Testis (tissue), 2 donors: ENCODE measurements at regions not wholly inside any gene's neighbourhood (a gene's known extent, or its start where the extent isn't known, plus 50 kb on each side); places are given as distances from the start of the nearest gene placed in this dataset.

ENCODE experiments used
- DNase-seq: peaks from one replicate; pipeline ENCODE4 v3.0.0-alpha.2; 2019
- H3K27ac ChIP-seq, 2 donors: fragments of 200-600 bp; sonication (generic); one replicate each; pipeline ENCODE4 v1.5.1; 2019
- H3K27me3 ChIP-seq: fragments of 200-600 bp; sonication (generic); one replicate; pipeline ENCODE4 v1.5.1; 2019
- H3K36me3 ChIP-seq: fragments of 200-600 bp; sonication (generic); one replicate; pipeline ENCODE4 v1.5.1; 2017; ENCODE audit warnings: low read depth; ENCODE audit errors: missing control alignments
- H3K4me1 ChIP-seq: fragments of 200-600 bp; sonication (generic); one replicate; pipeline ENCODE4 v1.5.1; 2019
- H3K4me3 ChIP-seq, 2 donors: fragments of 200-600 bp; sonication (generic); one replicate each; pipeline ENCODE4 v1.5.1; 2017 to 2019
- H3K9me3 ChIP-seq: fragments of 200-600 bp; sonication (generic); one replicate; pipeline ENCODE4 v1.5.1; 2017
- POLR2A ChIP-seq: fragments of 450-650 bp; IDR thresholded peaks from one replicate; pipeline ENCODE4 v1.6.1; 2017; ENCODE audit warnings: antibody characterized with exemption, mild to moderate bottlenecking, moderate library complexity
- WGBS, 2 donors: methylation state at CpG; one replicate each; pipeline ENCODE4 v1.1.5; 2018; 5-methylcytosine and 5-hydroxymethylcytosine counted together
- intact Hi-C: fragments of 100-400 bp; cut with DNase I; formaldehyde crosslinking; loops from one replicate; pipeline ENCODE4 v1.15.1; 2023; ENCODE audit warnings: low total_unique reads
- TF ChIP-seq, protein P1 (sequence below), 3 experiments: fragments of 450-650 bp in 2 of 3; fragments of 200-600 bp in 1 of 3; sonication (generic) in 1 of 3; IDR thresholded peaks; one replicate each; pipeline ENCODE4 v1.5.1; 2016 to 2019; ENCODE audit warnings: antibody characterized with exemption in 3 of 3, mild to moderate bottlenecking in 2 of 3, moderate library complexity in 1 of 3

DNA sequence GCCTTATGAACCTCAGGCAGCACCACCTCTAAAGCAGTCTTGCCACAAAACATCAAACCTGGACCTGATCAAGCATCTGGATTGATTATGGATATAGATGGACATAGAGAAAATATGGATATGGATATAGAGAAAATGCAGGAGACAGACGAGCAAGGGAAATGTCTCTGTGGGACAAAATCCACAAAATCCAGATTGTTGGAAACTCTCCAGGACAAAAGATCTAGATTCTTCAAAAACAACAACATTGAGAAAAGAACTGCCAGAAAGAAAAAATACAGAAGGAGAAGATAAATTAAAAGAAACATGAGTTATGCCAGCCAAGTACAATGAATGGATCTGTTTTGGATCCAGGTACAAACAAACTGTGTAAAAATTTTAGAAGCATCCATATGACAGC lies 1176.5 kb downstream of the UQCRFS1 start:
- no peaks in the 10 kb centered on the region for H3K4me1 ChIP-seq
- no peaks in the 10 kb centered on the region for H3K9me3 ChIP-seq
- WGBS, 2 donors = 59 to 62% methylated on average over 1 of the region's 1 CpG
- H3K4me3 ChIP-seq = no peak overlapping the region
- H3K36me3 ChIP-seq = no peaks in the 10 kb centered on the region
- H3K27ac ChIP-seq = no peak overlapping the region
- intact Hi-C loops = no loop called here
- DNase-seq = no peak
- TF ChIP-seq, protein P1, sequence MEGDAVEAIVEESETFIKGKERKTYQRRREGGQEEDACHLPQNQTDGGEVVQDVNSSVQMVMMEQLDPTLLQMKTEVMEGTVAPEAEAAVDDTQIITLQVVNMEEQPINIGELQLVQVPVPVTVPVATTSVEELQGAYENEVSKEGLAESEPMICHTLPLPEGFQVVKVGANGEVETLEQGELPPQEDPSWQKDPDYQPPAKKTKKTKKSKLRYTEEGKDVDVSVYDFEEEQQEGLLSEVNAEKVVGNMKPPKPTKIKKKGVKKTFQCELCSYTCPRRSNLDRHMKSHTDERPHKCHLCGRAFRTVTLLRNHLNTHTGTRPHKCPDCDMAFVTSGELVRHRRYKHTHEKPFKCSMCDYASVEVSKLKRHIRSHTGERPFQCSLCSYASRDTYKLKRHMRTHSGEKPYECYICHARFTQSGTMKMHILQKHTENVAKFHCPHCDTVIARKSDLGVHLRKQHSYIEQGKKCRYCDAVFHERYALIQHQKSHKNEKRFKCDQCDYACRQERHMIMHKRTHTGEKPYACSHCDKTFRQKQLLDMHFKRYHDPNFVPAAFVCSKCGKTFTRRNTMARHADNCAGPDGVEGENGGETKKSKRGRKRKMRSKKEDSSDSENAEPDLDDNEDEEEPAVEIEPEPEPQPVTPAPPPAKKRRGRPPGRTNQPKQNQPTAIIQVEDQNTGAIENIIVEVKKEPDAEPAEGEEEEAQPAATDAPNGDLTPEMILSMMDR (IDR thresholded peaks at IDR 0.05) = no peak
- TF ChIP-seq POLR2A = no peak
- no peaks in the 10 kb centered on the region for H3K27me3 ChIP-seq

DNA sequence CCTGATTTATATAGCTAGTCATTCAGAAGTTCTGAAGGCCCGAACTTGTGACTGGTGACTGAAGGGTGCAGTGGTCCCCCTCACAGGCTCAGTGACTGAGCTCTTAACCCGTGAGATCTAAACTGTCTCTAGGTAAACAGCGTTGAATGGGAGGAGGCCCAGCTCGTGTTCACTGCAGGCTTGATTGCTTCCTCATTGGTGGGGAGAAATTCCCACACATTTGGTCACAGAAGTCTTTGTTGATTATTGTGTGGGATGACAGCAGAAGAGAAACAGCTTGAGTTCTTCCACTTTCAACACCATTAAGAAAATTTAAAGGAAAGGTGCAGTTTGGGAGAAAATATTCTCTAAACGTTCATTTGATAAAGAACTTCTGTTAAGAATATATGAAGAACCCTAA lies 1178.0 kb downstream of the UQCRFS1 start:
- no peak for DNase-seq
- WGBS, 2 donors = 50 to 52% methylated on average over 5 of the region's 5 CpGs
- no peak overlapping the region for H3K27ac ChIP-seq
- intact Hi-C loops = no loop called here
- no peak overlapping the region for H3K4me3 ChIP-seq
- no peaks in the 10 kb centered on the region for H3K36me3 ChIP-seq
- no peaks in the 10 kb centered on the region for H3K27me3 ChIP-seq
- H3K9me3 ChIP-seq = no peaks in the 10 kb centered on the region
- no peaks in the 10 kb centered on the region for H3K4me1 ChIP-seq
- TF ChIP-seq POLR2A = no peak
- TF ChIP-seq, protein P1 (IDR thresholded peaks at IDR 0.05) = no peak

DNA sequence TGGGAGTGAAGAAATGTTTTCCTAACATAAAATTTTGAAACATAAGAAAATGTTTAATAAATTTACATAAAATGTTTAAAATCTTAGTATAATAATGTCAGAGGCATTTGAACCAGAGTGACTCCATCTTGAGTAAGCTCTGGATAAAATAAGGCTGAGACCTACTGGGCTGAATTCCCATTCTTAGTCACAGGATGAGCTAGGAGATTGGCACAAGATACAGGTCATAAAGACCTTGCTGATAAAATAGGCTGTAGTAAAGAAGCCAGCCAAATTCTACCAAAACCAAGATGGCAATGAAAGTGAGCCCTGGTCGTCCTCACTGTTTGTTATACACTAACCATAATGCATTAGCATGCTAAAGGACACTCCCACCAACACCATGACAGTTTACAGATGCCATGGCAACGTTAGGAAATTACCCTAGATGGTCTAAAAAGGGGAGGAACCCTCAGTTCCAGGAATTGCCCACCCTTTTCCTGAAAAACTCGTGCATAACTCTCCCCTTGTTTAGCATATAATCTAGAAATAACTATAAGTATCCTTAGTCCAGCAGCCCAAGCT lies 1184.0 kb downstream of the UQCRFS1 start:
- 55 to 78% methylated on average over 3 of the region's 3 CpGs for WGBS, 2 donors
- intact Hi-C loops = no loop called here
- H3K27ac ChIP-seq = no peak overlapping the region
- TF ChIP-seq POLR2A = no peak
- TF ChIP-seq, protein P1 (IDR thresholded peaks at IDR 0.05) = no peak
- no peaks in the 10 kb centered on the region for H3K9me3 ChIP-seq
- H3K36me3 ChIP-seq = no peaks in the 10 kb centered on the region
- H3K27me3 ChIP-seq = no peaks in the 10 kb centered on the region
- no peak overlapping the region for H3K4me3 ChIP-seq
- H3K4me1 ChIP-seq = no peaks in the 10 kb centered on the region
- no peak for DNase-seq

DNA sequence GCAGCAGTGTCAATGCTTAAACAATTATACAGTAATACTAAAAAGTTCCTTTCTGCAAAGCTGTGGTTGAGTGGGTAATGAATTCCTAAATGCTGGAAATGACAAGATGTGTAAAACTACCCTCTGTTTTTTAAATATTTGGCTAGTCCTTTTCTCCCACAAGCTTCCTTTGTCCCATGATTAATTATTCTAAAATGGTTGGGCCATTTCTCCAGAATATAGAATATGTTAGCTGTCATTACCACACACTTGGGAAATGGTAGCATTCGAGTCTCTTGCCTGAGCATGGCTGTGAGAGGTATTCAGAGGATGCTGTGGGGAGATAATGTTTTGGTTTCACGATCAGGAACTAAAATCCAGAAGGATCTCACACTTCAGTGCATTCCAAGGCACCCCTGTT lies 1185.8 kb downstream of the UQCRFS1 start:
- H3K36me3 ChIP-seq = no peaks in the 10 kb centered on the region
- TF ChIP-seq, protein P1 (IDR thresholded peaks at IDR 0.05) = no peak
- no peak for TF ChIP-seq POLR2A
- no peaks in the 10 kb centered on the region for H3K4me1 ChIP-seq
- H3K27me3 ChIP-seq = no peaks in the 10 kb centered on the region
- intact Hi-C loops = no loop called here
- no peak for DNase-seq
- H3K9me3 ChIP-seq = no peaks in the 10 kb centered on the region
- H3K4me3 ChIP-seq = no peak overlapping the region
- 76 to 79% methylated on average over 2 of the region's 2 CpGs for WGBS, 2 donors
- H3K27ac ChIP-seq = no peak overlapping the region

DNA sequence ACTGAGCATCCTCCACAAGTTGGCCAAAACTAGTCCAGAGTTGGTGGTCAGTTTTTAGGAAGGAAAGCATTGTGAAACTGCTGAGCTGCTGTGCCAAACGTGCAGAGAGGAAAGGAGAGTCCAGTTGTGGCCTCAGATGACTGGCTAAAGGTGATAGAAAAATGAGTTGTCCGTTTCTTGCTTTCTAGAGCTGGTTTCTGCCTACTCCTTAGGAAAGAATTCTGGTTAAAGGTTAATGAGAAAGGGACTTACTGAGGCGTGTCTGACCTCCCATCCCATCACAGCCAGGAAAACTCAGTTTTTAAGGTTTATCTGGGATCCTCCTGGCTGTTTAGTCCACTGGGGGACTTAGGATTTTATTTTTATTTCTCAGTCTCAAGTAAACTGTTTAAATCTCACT lies 1186.3 kb downstream of the UQCRFS1 start:
- 66 to 72% methylated on average over 3 of the region's 3 CpGs for WGBS, 2 donors
- TF ChIP-seq, protein P1 (IDR thresholded peaks at IDR 0.05) = no peak
- TF ChIP-seq POLR2A = no peak

More for the DNA sequence above, 1186.3 kb downstream of the UQCRFS1 start:
- no peaks in the 10 kb centered on the region for H3K9me3 ChIP-seq
- H3K27ac ChIP-seq = no peak overlapping the region
- no peaks in the 10 kb centered on the region for H3K36me3 ChIP-seq
- no peaks in the 10 kb centered on the region for H3K4me1 ChIP-seq
- H3K4me3 ChIP-seq = no peak overlapping the region
- DNase-seq = no peak
- intact Hi-C loops = no loop called here
- H3K27me3 ChIP-seq = no peaks in the 10 kb centered on the region
